Endothelial cell of umbilical vein (primary cell): ENCODE measurements at regions not wholly inside any gene's neighbourhood (a gene's known extent, or its start where the extent isn't known, plus 50 kb on each side); places are given as distances from the start of the nearest gene placed in this dataset.

Source experiments
- BruUV-seq: library from RNA; stranded (reverse); fragments of 400-500 nt; replicated peaks from 2 replicates; lab custom pipeline; 2021; lab: Mats Ljungman, UMichigan
- CTCF ChIA-PET: fragments of 300-600, 350-600 bp; sonication (Branson Sonifier 250); formaldehyde crosslinking; loops from one replicate; lab custom pipeline; 2021; ENCODE audit warnings: antibody characterized with exemption, inconsistent platforms; lab: Charles Lee
- POLR2A ChIA-PET: fragments of 300-600, 350-600 bp; sonication (Branson Sonifier 250); formaldehyde crosslinking; loops from one replicate; lab custom pipeline; 2021; ENCODE audit warnings: antibody characterized with exemption, inconsistent platforms; lab: Charles Lee
- DNase-seq: peaks from one replicate; pipeline ENCODE4 v3.0.0-alpha.2; 2011; ENCODE audit warnings: low read depth, low spot score
- FAIRE-seq: peaks from 2 replicates; lab custom pipeline; 2011; peaks lifted over from hg19 to GRCh38; lab: Jason Lieb, UNC
- H2AFZ ChIP-seq: 2 replicates; pipeline ENCODE4 v1.6.0; 2012; ENCODE audit warnings: low read depth, low read length, control low read depth, inconsistent platforms
- H3K27ac ChIP-seq: 2 replicates; pipeline ENCODE4 v1.5.1; 2011; ENCODE audit warnings: low read depth, mild to moderate bottlenecking, control low read depth, low read length, moderate library complexity; ENCODE audit not compliant: insufficient read depth
- H3K27me3 ChIP-seq, 2 experiments: 2 replicates each; pipeline versions ENCODE4 v1.6.0 to v1.6.1; 2011; ENCODE audit warnings: low read length in 2 of 2, mixed read lengths in 1 of 2; ENCODE audit not compliant: control insufficient read depth in 2 of 2, insufficient read depth in 2 of 2
- H3K36me3 ChIP-seq, 2 experiments: 2 replicates in 1 of 2; 3 replicates in 1 of 2; pipeline ENCODE4 v1.5.1; 2011; ENCODE audit warnings: low read length in 2 of 2, mild to moderate bottlenecking in 1 of 2, moderate library complexity in 1 of 2; ENCODE audit not compliant: control insufficient read depth in 2 of 2, insufficient read depth in 2 of 2; ENCODE audit errors: extremely low read depth in 1 of 2
- H3K4me1 ChIP-seq: 3 replicates; pipeline ENCODE4 v1.5.1; 2011; ENCODE audit warnings: mild to moderate bottlenecking, low read length; ENCODE audit not compliant: control insufficient read depth, insufficient read depth; ENCODE audit errors: extremely low read depth
- H3K4me2 ChIP-seq: 2 replicates; pipeline ENCODE4 v1.6.1; 2011; ENCODE audit warnings: low read length, control low read depth, mixed read lengths; ENCODE audit not compliant: insufficient read depth
- H3K4me3 ChIP-seq, 3 experiments: fragments of 200-600 bp in 1 of 3; sonication (generic), shearing (Covaris generic) in 1 of 3; replicated peaks in 1 of 3; 2 replicates each; pipeline ENCODE4 v1.5.1; 2011 to 2016; ENCODE audit warnings: control low read depth in 3 of 3, low read length in 3 of 3, mild to moderate bottlenecking in 2 of 3, inconsistent platforms in 1 of 3, low read depth in 1 of 3, moderate library complexity in 1 of 3; ENCODE audit not compliant: insufficient read depth in 1 of 3
- H3K79me2 ChIP-seq: 2 replicates; pipeline ENCODE4 v1.6.0; 2012; ENCODE audit warnings: low read length, inconsistent platforms; ENCODE audit not compliant: control insufficient read depth, insufficient read depth
- H3K9ac ChIP-seq: replicated peaks from 2 replicates; pipeline ENCODE3; 2011; ENCODE audit warnings: low read length, control low read depth; ENCODE audit not compliant: insufficient read depth; ENCODE audit errors: extremely low read depth
- H3K9me1 ChIP-seq: replicated peaks from 3 replicates; pipeline ENCODE4 v1.6.0; 2011; ENCODE audit warnings: mild to moderate bottlenecking, low read length; ENCODE audit not compliant: control insufficient read depth, insufficient read depth; ENCODE audit errors: extremely low read depth
- H3K9me3 ChIP-seq: replicated peaks from 2 replicates; pipeline ENCODE4 v1.5.1; 2012; ENCODE audit warnings: low read length, inconsistent platforms; ENCODE audit not compliant: control insufficient read depth, insufficient read depth
- H4K20me1 ChIP-seq: replicated peaks from 2 replicates; pipeline ENCODE3; 2011; ENCODE audit warnings: mild to moderate bottlenecking, low read length; ENCODE audit not compliant: control insufficient read depth, insufficient read depth; ENCODE audit errors: extremely low read depth
- EZH2 ChIP-seq: IDR thresholded peaks from 2 replicates; pipeline ENCODE4 v1.6.1; 2012; ENCODE audit warnings: borderline replicate concordance, low read depth, mild to moderate bottlenecking, moderate library complexity, low read length, inconsistent platforms; ENCODE audit not compliant: severe bottlenecking
- FOS ChIP-seq: IDR thresholded peaks from 2 replicates; pipeline ENCODE4 v1.6.1; 2011; ENCODE audit warnings: mild to moderate bottlenecking, low read length, moderate library complexity, borderline replicate concordance; ENCODE audit not compliant: insufficient read depth
- GATA2 ChIP-seq: IDR thresholded peaks from 2 replicates; pipeline ENCODE4 v1.7.0; 2011; ENCODE audit warnings: low read depth, mild to moderate bottlenecking, moderate library complexity, mixed read lengths, low read length; ENCODE audit not compliant: insufficient read length, insufficient read depth
- JUN ChIP-seq: IDR thresholded peaks from 2 replicates; pipeline ENCODE4 v1.6.1; 2011; ENCODE audit warnings: borderline replicate concordance, low read depth; ENCODE audit not compliant: insufficient read length, insufficient read depth
- MYC ChIP-seq: IDR thresholded peaks from one replicate; pipeline ENCODE4 v1.6.1; 2011; ENCODE audit warnings: mild to moderate bottlenecking, low read depth, low read length
- POLR2A ChIP-seq: IDR thresholded peaks from 2 replicates; pipeline ENCODE4 v1.6.1; 2012; ENCODE audit warnings: low read depth, mild to moderate bottlenecking, control low read depth, low read length
- POLR2AphosphoS5 ChIP-seq: IDR thresholded peaks from 2 replicates; pipeline ENCODE4 v1.6.1; 2012; ENCODE audit warnings: low read depth, mild to moderate bottlenecking, control low read depth, low read length, moderate library complexity; ENCODE audit not compliant: insufficient read depth
- dilution Hi-C: fragments of 300-500 bp; cut with MboI; formaldehyde crosslinking; loops from one replicate; pipeline ENCODE4 v1.15.0; 2019; ENCODE audit warnings: low sequenced_read_pairs; ENCODE audit not compliant: extremely low pct_ligation_motif_present
- intact Hi-C: fragments of 100-400 bp; cut with micrococcal nuclease; formaldehyde crosslinking; loops from one replicate; pipeline ENCODE4 v1.10.0; 2022
- TF ChIP-seq, protein P1 (sequence below): IDR thresholded peaks from 2 replicates; pipeline ENCODE4 v1.6.1; 2011; ENCODE audit not compliant: insufficient read depth, insufficient read length
- TF ChIP-seq, protein P2 (sequence below), 2 donors: IDR thresholded peaks; 1 replicate in 1 of 2; 2 replicates in 1 of 2; pipeline ENCODE4 v1.5.1; 2011; ENCODE audit warnings: low read length in 2 of 2, mild to moderate bottlenecking in 2 of 2, moderate library complexity in 2 of 2, control low read depth in 1 of 2, inconsistent platforms in 1 of 2, low read depth in 1 of 2; ENCODE audit not compliant: insufficient read depth in 1 of 2; ENCODE audit errors: extremely low read depth in 1 of 2

DNA sequence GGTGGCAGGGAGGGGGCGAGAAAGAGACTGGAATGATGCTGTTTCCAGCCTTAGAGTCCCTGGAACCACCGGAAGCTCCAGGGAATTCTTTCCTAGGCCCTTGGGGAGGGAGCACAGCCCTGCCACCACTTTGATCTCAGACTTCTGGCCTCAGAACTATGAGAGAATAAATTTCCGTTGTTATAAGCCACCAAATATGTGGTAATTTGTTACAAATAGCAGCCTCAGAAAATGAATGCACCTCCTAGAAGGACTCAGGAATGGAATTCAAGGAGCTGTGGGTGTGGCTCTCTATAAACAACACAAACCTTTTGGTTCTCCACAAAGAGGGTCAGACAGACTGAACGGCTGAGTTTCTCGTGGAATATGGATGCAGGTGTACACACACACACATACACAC lies 144.5 kb downstream of the ACKR3 start:
- no peak overlapping the region for H3K4me2 ChIP-seq
- no peaks in the 10 kb centered on the region for H4K20me1 ChIP-seq
- POLR2A ChIA-PET = no interaction called here
- no peaks in the 10 kb centered on the region for H3K9me1 ChIP-seq
- intact Hi-C loops = no loop called here
- no peaks in the 10 kb centered on the region for H3K79me2 ChIP-seq
- CTCF ChIA-PET = no interaction called here
- no peaks in the 10 kb centered on the region for H3K36me3 ChIP-seq
- H3K4me3 ChIP-seq = no peak overlapping the region
- FAIRE-seq (no peak), DNase-seq (no peak)
- no peak overlapping the region for H2AFZ ChIP-seq
- no peaks in the 10 kb centered on the region for H3K4me1 ChIP-seq
- dilution Hi-C loops = no loop called here
- no peak for TF ChIP-seq FOS
- no peak for TF ChIP-seq POLR2AphosphoS5
- no peak for TF ChIP-seq JUN
- no peak for TF ChIP-seq POLR2A
- TF ChIP-seq MYC = no peak
- TF ChIP-seq EZH2 = no peak
- TF ChIP-seq, protein P1, sequence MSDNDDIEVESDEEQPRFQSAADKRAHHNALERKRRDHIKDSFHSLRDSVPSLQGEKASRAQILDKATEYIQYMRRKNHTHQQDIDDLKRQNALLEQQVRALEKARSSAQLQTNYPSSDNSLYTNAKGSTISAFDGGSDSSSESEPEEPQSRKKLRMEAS = no peak
- TF ChIP-seq GATA2 = no peak
- TF ChIP-seq, protein P2, sequence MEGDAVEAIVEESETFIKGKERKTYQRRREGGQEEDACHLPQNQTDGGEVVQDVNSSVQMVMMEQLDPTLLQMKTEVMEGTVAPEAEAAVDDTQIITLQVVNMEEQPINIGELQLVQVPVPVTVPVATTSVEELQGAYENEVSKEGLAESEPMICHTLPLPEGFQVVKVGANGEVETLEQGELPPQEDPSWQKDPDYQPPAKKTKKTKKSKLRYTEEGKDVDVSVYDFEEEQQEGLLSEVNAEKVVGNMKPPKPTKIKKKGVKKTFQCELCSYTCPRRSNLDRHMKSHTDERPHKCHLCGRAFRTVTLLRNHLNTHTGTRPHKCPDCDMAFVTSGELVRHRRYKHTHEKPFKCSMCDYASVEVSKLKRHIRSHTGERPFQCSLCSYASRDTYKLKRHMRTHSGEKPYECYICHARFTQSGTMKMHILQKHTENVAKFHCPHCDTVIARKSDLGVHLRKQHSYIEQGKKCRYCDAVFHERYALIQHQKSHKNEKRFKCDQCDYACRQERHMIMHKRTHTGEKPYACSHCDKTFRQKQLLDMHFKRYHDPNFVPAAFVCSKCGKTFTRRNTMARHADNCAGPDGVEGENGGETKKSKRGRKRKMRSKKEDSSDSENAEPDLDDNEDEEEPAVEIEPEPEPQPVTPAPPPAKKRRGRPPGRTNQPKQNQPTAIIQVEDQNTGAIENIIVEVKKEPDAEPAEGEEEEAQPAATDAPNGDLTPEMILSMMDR (IDR thresholded peaks at IDR 0.05; ENCODE audit: extremely low read depth in 1 of 2, insufficient read depth in 1 of 2, low read depth in 1 of 2, low read length in 2 of 2) = no peak
- H3K27me3 ChIP-seq = no peaks in the 10 kb centered on the region
- BruUV-seq = no TSS peak
- H3K9ac ChIP-seq = no peak overlapping the region
- H3K9me3 ChIP-seq = no peaks in the 10 kb centered on the region
- H3K27ac ChIP-seq = no peak overlapping the region
